Kidney (tissue), 13 donors: ENCODE measurements at regions not wholly inside any gene's neighbourhood (a gene's known extent, or its start where the extent isn't known, plus 50 kb on each side); places are given as distances from the start of the nearest gene placed in this dataset.

Experiments
- DNase-seq, 5 donors: peaks; one replicate each; pipeline ENCODE4 v3.0.0-alpha.2; 2013 to 2020
- FAIRE-seq: peaks from 2 replicates; lab custom pipeline; 2012; peaks lifted over from hg19 to GRCh38; lab: Jason Lieb, UNC
- H3K27ac ChIP-seq, 2 donors: one replicate each; pipeline ENCODE4 v1.7.0; 2013; ENCODE audit warnings: low read depth in 2 of 2, low read length in 2 of 2, inconsistent platforms in 1 of 2
- H3K27me3 ChIP-seq: one replicate; pipeline ENCODE4 v1.7.1; 2013; ENCODE audit warnings: low read length, inconsistent platforms; ENCODE audit not compliant: control insufficient read depth, insufficient read depth
- H3K36me3 ChIP-seq, 3 donors: one replicate each; pipeline versions ENCODE4 v1.7.0 to v1.7.1; 2013; ENCODE audit warnings: low read length in 3 of 3, control low read depth in 1 of 3, inconsistent platforms in 1 of 3; ENCODE audit not compliant: insufficient read depth in 3 of 3, control insufficient read depth in 2 of 3
- H3K4me1 ChIP-seq, 3 donors: one replicate each; pipeline versions ENCODE4 v1.7.0 to v1.7.1; 2013; ENCODE audit warnings: low read length in 3 of 3, inconsistent platforms in 1 of 3, low read depth in 1 of 3; ENCODE audit not compliant: control insufficient read depth in 2 of 3, insufficient read depth in 2 of 3
- H3K4me3 ChIP-seq, 3 donors: one replicate each; pipeline versions ENCODE4 v1.7.0 to v1.8.1; 2013; ENCODE audit warnings: low read length in 3 of 3, control low read depth in 1 of 3, inconsistent platforms in 1 of 3
- H3K9ac ChIP-seq, 3 donors: one replicate each; pipeline versions ENCODE4 v1.7.0 to v1.7.1; 2013; ENCODE audit warnings: low read length in 3 of 3, control low read depth in 1 of 3, inconsistent platforms in 1 of 3
- H3K9me3 ChIP-seq, 3 donors: one replicate each; pipeline versions ENCODE4 v1.7.0 to v1.7.1; 2013; ENCODE audit warnings: low read length in 3 of 3, control low read depth in 1 of 3, inconsistent platforms in 1 of 3; ENCODE audit not compliant: control insufficient read depth in 2 of 3, insufficient read depth in 1 of 3
- CTCF ChIP-seq: IDR thresholded peaks from 3 replicates; pipeline ENCODE4 v1.5.1; 2012; ENCODE audit warnings: mild to moderate bottlenecking, moderate library complexity, borderline replicate concordance; ENCODE audit not compliant: insufficient read depth; ENCODE audit errors: extremely low read depth
- intact Hi-C: fragments of 100-400 bp; cut with DNase I; formaldehyde crosslinking; loops from one replicate; pipeline ENCODE4 v1.11.1; 2022
- donor health status: control.
- donor health status: control.
- donor health status: control.
- donor health status: control.
- donor health status: control.
- donor health status: DM: yes; HTN: yes; CAD: no.
- donor health status: Normal renal cell carcinoma (clear cell type).

DNA sequence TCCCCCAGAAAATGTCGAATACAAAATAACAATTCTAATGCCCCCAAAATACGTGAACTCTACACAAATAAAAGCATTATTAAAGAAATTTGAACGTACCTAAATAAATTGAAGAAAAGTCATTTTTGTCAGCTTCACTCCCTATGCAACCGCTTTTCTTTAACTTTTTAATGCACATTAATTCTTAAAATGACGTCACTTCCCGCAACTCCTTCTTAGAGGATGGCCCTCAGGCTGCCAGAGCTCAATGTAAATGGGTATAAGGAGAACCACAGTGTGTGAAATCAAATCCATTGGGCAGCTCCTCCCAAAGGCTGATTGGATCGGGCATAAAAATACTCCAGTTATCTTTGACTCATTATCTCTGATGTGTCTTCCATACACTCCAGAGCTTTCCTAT is 736.9 kb downstream of the GBE1 start:
- Histone ChIP-seq H3K4me1 (no peaks in the 10 kb centered on the region), H3K4me3 (no peak overlapping the region), H3K9me3 (no peaks in the 10 kb centered on the region), H3K9ac (no peak overlapping the region), H3K27ac (no peak overlapping the region), H3K27me3 (no peaks in the 10 kb centered on the region), H3K36me3 (no peaks in the 10 kb centered on the region)
- DNase-seq (no peak), FAIRE-seq (no peak)
- TF ChIP-seq CTCF, result no peak
- intact Hi-C loops, result no loop called here

- Histone ChIP-seq H3K9me3 (no peaks in the 10 kb centered on the region), H3K27ac (no peak overlapping the region), H3K27me3 (no peaks in the 10 kb centered on the region), H3K4me3 (no peak overlapping the region), H3K4me1 (no peaks in the 10 kb centered on the region), H3K36me3 (no peaks in the 10 kb centered on the region), H3K9ac (no peak overlapping the region)
- FAIRE-seq (no peak), DNase-seq (no peak)
- intact Hi-C loops, result no loop called here
- no peak for TF ChIP-seq CTCF
These were observed 739.1 kb downstream of the GBE1 start for GRCh38 chr3:81022339-81022738.

DNA sequence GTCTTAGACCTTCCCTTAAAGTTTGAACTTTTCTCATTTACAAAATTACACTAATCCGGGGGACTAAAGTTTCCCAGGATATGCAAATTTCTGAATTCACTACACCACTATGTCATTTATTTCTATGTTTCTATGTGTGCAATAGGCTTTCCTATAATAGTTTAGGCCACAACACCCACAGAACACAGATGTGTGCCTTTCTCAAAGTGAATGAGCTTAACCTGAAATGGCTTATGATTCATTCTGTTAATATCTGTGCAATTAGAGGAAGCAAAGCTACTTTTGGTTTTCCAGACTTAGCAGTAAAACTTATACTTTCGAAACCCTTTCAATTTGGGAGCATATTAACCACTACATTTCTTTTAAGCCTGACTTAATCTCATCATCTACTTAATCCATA is 748.1 kb downstream of the GBE1 start:
- Histone ChIP-seq H3K4me1 (no peaks in the 10 kb centered on the region), H3K27me3 (no peaks in the 10 kb centered on the region), H3K4me3 (no peak overlapping the region), H3K9me3 (peaks cover 0 to 9% (median 0%) of the 10 kb centered on the region in 3 donors), H3K36me3 (no peaks in the 10 kb centered on the region), H3K27ac (no peak overlapping the region), H3K9ac (no peak overlapping the region)
- FAIRE-seq, result no peak
- no peak for DNase-seq
- no peak for TF ChIP-seq CTCF
- intact Hi-C loops, result no loop called here

- no peak for TF ChIP-seq CTCF
- Histone ChIP-seq H3K4me3 (no peak overlapping the region), H3K9me3 (peaks cover 0 to 9% (median 0%) of the 10 kb centered on the region in 3 donors), H3K36me3 (no peaks in the 10 kb centered on the region), H3K27ac (no peak overlapping the region), H3K9ac (no peak overlapping the region), H3K4me1 (no peaks in the 10 kb centered on the region), H3K27me3 (no peaks in the 10 kb centered on the region)
- intact Hi-C loops, result no loop called here
- FAIRE-seq (no peak), DNase-seq (no peak)
These were observed 755.5 kb downstream of the GBE1 start for GRCh38 chr3:81005992-81006391.
